Stimulated activated naive CD4-positive, alpha-beta T cell treated with Interleukin-2 at 50 U/mL for 16 hours (primary cell): ENCODE measurements at regions not wholly inside any gene's neighbourhood (a gene's known extent, or its start where the extent isn't known, plus 50 kb on each side); places are given as distances from the start of the nearest gene placed in this dataset.

Experiments
- DNase-seq: peaks from one replicate; lab custom pipeline; 2025; lab: John Stamatoyannopoulos, UW

DNA sequence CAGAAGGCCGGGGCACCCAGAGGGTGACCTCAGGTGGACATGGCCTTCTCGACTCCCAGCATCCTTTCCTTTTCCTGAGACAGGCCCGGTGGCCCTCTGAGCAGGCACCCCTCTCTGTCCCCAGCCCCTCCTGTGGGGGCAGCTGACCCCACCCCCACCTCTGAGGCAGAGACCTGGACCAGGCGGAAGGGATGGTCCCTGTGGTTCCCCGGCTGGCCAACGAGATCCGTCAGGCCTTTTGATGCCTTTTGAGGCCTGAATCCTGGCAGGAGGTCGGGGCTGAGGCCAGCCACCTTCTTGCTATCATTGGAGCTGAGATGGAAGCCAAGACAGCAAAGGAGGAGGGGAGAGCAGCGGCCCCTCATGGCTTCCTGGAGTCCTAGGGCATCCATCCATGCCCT, 50.2 kb upstream of the ACTRT2 start:
- DNase-seq = no peak
